HG02884 (cell line): ENCODE measurements at regions not wholly inside any gene's neighbourhood (a gene's known extent, or its start where the extent isn't known, plus 50 kb on each side); places are given as distances from the start of the nearest gene placed in this dataset.

Experiments used
- ATAC-seq: cut with Tn5 transposase; IDR thresholded peaks from one replicate; pipeline ENCODE4 v1.9.1; 2021; ENCODE audit warnings: mild to moderate bottlenecking, moderate library complexity; ENCODE audit not compliant: unreplicated experiment

GRCh38 chr6:25035512-25036435 lies 100.0 kb upstream of the RIPOR2 start:
- ATAC-seq, result no peak

DNA sequence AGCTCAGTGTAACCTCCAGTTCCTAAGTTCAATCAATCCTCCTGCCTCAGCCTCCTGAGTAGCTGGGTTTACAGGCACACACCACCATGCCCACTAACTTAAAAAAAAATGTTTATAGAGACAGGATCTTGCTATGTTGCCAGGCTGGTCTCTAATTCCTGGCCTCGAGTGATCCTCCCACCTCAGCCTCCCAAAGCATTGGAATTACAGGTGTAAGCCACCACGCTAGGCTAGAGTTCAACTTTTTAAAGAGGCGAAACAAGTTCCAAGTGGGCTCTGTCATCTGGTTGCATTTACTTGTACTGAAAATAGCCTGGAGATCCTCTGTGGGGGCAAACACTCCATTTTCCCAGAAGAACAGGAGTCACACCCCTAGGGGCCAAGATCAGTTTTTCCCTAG lies 100.7 kb upstream of the RIPOR2 start:
- no peak for ATAC-seq

DNA sequence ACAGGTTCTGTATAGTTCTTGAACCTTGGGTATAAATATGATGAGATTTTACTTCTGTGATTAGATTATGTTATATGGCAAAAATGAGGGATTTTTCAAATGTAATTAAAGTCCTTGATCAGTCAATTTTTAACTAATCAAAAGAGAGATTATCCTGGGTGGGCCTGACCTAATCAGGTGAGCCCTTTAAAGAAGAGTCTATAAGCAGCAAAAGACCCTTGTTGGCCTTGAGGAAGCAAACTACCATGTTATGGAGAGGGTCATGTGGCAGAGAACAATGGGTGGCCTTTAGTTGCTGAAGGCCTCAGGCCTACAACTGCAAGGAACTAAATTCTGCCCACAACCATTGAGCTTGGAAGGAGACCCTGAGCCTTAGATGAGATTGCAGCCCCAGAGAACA lies 102.5 kb upstream of the RIPOR2 start:
- no peak for ATAC-seq

- ATAC-seq, result no peak
Measured at GRCh38 chr6:25038999-25039398, 103.2 kb upstream of the RIPOR2 start.

DNA sequence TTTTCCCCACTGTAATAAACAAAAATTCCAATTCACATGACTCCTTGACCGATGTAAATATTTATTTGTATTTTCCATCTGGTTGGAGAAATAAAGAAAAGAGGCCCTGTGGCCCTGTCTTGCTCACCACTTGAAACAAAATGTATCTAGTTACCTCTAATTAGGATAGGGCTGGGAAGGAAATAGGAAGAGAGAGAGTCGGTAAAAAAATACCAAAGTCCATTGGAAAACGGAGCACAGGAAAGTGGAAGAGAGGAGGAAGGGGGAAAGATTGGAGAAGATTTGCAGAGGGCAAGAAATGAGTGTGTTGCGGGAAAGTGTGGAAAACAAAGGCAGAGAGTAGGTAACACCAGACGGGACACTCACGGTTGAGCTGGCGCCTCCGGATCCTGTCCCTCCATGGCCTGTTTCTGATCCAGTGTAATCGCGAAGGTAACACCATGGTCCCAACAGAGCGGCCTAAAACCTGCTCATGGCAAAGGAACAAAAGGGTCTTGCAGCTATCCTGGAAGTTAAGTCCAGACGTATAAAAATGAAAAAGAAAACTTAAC lies 105.8 kb upstream of the RIPOR2 start:
- ATAC-seq, result no peak

GRCh38 chr6:25042036-25042521 lies 106.3 kb upstream of the RIPOR2 start:
- ATAC-seq, result no peak

GRCh38 chr6:25042536-25042935 lies 106.8 kb upstream of the RIPOR2 start:
- ATAC-seq, result no peak

GRCh38 chr6:25042984-25043725 lies 107.4 kb upstream of the RIPOR2 start:
- ATAC-seq, result no peak

- no peak for ATAC-seq
Measured at GRCh38 chr6:25043892-25044291, 108.1 kb upstream of the RIPOR2 start.

GRCh38 chr6:25046942-25047341 lies 111.2 kb upstream of the RIPOR2 start:
- no peak for ATAC-seq

DNA sequence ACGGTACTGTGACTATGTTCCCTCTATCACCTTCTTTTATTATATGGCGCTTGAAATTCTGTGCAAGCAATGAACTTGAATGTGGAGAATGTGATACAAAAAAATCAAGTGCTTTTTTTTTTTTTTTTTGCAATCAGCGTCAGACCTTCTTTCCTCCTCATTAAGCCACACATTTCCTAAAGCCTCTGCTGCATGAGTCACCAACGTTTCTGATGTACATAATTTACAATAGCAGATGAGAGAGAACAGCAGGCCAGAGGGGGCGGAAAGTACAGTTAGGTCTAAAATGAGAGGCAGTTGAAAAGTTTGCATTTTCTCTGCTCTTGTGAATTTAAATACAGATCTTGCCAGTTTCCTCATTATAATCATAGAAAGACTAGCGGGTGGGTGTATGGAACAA lies 114.6 kb upstream of the RIPOR2 start:
- ATAC-seq, result no peak

GRCh38 chr6:25051083-25051482 lies 115.3 kb upstream of the RIPOR2 start:
- ATAC-seq, result no peak

GRCh38 chr6:25052181-25052580 lies 116.4 kb upstream of the RIPOR2 start:
- no peak for ATAC-seq

- peak; percentile 71 for ATAC-seq
Measured at GRCh38 chr6:25053875-25054371, 118.2 kb upstream of the RIPOR2 start.

- no peak for ATAC-seq
Measured at GRCh38 chr6:25054469-25054868, 118.7 kb upstream of the RIPOR2 start.

GRCh38 chr6:25056130-25056529 lies 120.4 kb upstream of the RIPOR2 start:
- peak; percentile 37 for ATAC-seq

DNA sequence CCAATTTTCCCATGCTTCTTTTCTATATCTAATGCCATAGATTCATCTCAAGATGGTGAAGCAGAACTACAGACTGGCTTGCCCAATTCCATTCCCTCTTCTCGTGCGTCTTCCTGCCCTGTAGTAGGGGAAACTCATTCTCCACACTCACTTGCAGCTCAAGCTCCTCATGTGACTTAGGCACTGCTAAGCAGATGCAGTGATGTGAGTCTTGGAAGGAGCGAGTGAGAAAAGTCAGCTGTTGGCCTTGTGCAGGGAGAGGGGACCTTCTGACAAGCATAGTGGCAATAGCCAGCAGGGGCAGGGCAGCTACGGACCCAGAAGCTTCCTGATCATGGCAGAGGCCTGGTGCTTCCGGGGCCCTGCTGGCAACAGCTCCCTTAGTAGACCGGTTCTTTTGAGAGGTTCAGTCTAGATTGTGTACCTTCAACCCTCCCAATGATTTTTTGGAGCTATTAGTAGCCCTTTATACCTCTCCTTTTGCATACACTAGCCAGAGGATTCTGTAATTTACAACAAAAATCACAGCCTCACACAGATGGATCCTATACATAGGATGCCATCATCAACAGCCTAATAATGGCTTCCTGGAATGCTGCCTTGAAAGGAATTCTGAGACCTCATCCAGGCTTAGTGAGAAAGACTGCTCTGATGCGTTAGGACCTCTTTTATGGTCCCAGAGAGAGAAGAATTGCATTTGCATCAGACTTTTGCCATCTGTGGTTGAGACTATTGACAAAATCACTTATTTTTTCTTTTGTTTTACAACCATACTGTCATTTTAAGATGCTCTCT lies 121.5 kb upstream of the RIPOR2 start:
- no peak for ATAC-seq

GRCh38 chr6:25058441-25058840 lies 122.7 kb upstream of the RIPOR2 start:
- no peak for ATAC-seq

DNA sequence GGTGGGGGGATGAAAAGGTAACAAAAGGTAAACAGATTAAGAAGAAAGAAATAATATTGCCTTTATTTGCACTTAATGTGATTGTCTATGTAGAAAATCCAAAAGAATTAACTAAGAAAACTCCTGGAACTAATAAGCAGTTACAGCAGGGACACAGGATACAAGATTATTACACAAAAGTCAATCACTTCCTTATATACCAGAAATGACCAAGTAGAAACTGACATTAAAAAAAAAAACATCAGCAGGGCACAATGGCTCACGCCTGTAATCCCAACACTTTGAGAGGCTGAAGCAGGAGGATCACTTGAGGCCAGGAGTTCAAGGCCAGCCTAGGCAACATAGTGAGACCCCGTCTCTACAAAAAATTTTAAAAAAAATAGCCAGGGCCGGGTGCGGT lies 123.2 kb upstream of the RIPOR2 start:
- no peak for ATAC-seq

- no peak for ATAC-seq
Measured at GRCh38 chr6:25060522-25060921, 124.8 kb upstream of the RIPOR2 start.
